Heart left ventricle (tissue), 13 donors: ENCODE measurements at regions not wholly inside any gene's neighbourhood (a gene's known extent, or its start where the extent isn't known, plus 50 kb on each side); places are given as distances from the start of the nearest gene placed in this dataset.
"Not testable (repeated sequence)": the region's sequence is repeated elsewhere in the genome, so short reads cannot be mapped to it uniquely, and the experiment has no call there.

Experiments used
- POLR2A ChIP-seq, 2 donors: fragments of 450-650 bp; IDR thresholded peaks; one replicate each; pipeline ENCODE4 v1.6.1; 2017; ENCODE audit warnings: antibody characterized with exemption in 2 of 2, mild to moderate bottlenecking in 2 of 2, moderate library complexity in 2 of 2
- TF ChIP-seq, protein P1 (sequence below), 12 donors: fragments of 200-600 bp; sonication (generic) in 4 of 12; IDR thresholded peaks; one replicate each; pipeline versions ENCODE4 v1.5.0 to v1.8.0; 2018 to 2022; ENCODE audit warnings: antibody characterized with exemption in 12 of 12, mild to moderate bottlenecking in 5 of 12
- donor health status: ischemic (EF 13 %, LVEDD 7.1; RV severe dilation, severe dysfunction).
- donor health status: DM: no; HTN: yes; CAD: no.
- donor health status: DM: no; HTN: no; CAD: no.
- donor health status: ischemic (EF 25% LVEDD 6.9; RV normal size, moderate dysfunction).
- donor health status: ischemic (EF 25% LVEDD 5.7; RV mildly dilated, moderate dysfunction).
- donor health status: ischemic (EF 35%, LVEDD 5.7; RV mildly dilated, moderate dysfunction).
- donor health status: nonischemic (EF 11% LVEDD 7.7; RV severe dilation, severe dysfunction).
- donor health status: DM: yes; HTN: yes; CAD: no.
- donor health status: PGD.
- donor health status: ischemic (EF 29% LVEDD 5.4; RV normal size, mild dysfunction).
- donor health status: nonischemic (EF 23%, LVEDD 6.1; RV moderate dilation, normal function).

DNA sequence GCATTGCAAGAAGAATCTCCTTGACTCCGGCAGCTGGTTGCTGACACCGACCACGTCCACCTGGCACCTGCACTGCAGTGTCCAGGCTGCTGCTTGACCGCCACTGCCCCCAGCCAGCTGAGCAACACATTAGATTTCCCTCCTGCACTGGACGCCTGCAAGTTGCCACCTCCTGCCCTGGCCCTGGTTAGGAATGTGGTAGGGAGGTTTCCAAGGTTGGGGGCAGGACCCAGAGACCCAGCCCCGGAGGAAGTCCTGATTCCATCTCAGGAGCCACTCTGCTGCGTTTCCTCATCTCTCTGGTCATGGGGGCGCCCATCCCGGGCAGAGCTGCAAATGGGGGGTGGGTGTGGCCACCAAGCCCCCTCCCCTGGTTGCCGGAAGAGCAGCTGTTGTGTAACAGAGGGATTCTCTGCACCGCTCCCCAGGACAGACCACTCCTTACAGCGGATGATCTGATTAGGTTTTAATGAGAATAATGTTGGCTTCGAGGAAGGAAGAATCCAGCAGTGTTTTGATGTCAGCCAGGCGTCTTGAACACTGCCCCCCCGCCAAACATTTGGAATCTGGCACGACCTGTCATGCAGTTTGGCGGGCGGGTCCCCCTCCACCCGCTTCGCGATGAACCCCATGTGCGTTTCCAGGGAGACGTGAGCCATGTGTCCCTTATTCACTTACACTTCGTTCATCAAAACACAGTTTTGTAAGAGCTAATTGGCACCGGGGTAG is 205.1 kb downstream of the NPIPB11 start:
- TF ChIP-seq, protein P1, sequence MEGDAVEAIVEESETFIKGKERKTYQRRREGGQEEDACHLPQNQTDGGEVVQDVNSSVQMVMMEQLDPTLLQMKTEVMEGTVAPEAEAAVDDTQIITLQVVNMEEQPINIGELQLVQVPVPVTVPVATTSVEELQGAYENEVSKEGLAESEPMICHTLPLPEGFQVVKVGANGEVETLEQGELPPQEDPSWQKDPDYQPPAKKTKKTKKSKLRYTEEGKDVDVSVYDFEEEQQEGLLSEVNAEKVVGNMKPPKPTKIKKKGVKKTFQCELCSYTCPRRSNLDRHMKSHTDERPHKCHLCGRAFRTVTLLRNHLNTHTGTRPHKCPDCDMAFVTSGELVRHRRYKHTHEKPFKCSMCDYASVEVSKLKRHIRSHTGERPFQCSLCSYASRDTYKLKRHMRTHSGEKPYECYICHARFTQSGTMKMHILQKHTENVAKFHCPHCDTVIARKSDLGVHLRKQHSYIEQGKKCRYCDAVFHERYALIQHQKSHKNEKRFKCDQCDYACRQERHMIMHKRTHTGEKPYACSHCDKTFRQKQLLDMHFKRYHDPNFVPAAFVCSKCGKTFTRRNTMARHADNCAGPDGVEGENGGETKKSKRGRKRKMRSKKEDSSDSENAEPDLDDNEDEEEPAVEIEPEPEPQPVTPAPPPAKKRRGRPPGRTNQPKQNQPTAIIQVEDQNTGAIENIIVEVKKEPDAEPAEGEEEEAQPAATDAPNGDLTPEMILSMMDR (IDR thresholded peaks at IDR 0.05), result not testable (repeated sequence)
- TF ChIP-seq POLR2A (IDR thresholded peaks at IDR 0.05), result not testable (repeated sequence)
